GM18508 (cell line): ENCODE measurements at regions not wholly inside any gene's neighbourhood (a gene's known extent, or its start where the extent isn't known, plus 50 kb on each side); places are given as distances from the start of the nearest gene placed in this dataset.
A peak's percentile ranks its signal among the peaks of the same experiment; 100 is the strongest.
"Not testable (repeated sequence)": the region's sequence is repeated elsewhere in the genome, so short reads cannot be mapped to it uniquely, and the experiment has no call there.

Experiments used
- ATAC-seq: cut with Tn5 transposase; IDR thresholded peaks from one replicate; pipeline ENCODE4 v1.9.1; 2021; ENCODE audit warnings: moderate number of reproducible peaks; ENCODE audit not compliant: insufficient read depth, unreplicated experiment

DNA sequence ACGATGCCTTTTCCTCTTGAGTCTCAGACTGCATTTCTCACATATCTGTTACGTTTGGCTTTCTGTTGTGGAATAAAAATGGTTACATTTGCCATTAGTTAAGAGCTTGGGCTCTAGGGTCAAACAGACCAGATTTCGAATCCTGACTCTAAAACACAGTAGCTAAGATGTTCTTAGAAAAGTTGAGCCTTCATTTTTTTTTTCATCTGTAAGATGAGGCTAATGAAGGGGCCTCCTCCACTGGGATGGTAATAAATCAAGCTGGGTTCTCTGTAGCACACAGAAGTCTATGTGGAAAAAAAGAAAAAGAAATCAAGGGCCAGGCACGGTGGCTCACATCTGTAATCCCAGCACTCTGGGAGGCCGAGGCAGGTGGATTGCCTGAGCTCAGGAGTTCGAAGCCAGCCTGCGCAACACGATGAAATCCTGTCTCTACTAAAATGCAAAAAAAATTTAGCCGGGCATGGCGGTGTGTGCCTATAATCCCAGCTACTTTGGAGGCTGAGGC, 49.9 kb upstream of the CAPRIN1 start:
- no peak for ATAC-seq

DNA sequence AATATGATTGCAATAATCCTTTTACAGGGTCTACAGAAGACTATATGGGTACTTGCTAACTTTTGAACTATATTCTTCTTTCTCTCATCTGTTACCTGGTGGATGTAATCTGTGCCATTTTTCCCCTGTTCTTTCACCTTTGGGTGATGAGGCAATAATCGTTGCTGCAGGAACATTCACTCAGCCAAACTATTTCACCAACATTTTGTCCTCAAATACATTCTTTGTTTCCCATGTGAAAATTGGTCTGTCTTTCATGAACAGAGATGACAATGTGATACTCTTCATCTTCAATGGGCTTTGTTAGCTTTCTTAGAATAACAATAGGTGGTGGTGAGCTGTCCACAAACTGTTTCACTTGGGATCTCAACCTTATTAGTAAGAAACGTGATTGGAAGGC, 52.1 kb upstream of the CAPRIN1 start:
- ATAC-seq = no peak

DNA sequence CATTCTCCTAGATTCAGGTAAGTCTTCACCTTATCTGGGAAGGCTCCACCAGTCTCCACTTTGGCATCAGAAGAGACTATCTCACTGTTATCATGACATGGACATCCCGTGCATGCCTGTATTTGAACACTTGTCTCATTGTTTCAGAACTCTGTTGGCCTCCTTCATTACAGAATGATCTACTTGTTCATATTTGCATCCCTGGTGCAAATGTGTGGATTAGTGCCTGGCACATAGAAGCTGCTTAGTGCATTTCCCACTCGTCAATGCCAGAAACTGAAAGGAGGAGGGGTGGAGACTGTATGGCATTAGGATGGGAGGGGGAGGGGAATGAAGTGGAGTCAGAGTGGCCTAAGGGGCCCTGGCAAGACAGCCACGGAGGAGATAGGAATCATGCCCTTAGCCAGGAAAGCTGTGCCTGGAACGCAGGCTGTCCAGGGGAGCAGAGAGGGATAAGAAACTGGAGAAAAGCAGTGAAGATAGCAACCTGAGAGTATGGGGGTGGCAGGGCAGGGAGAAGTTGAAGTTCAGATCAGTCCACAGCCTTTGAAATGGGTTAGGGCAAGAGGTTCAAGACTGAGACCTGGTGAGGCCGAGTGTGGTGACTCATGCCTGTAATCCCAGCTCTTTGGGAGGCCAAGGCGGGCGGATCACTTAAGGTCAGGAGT, 53.8 kb upstream of the CAPRIN1 start:
- ATAC-seq = no peak

DNA sequence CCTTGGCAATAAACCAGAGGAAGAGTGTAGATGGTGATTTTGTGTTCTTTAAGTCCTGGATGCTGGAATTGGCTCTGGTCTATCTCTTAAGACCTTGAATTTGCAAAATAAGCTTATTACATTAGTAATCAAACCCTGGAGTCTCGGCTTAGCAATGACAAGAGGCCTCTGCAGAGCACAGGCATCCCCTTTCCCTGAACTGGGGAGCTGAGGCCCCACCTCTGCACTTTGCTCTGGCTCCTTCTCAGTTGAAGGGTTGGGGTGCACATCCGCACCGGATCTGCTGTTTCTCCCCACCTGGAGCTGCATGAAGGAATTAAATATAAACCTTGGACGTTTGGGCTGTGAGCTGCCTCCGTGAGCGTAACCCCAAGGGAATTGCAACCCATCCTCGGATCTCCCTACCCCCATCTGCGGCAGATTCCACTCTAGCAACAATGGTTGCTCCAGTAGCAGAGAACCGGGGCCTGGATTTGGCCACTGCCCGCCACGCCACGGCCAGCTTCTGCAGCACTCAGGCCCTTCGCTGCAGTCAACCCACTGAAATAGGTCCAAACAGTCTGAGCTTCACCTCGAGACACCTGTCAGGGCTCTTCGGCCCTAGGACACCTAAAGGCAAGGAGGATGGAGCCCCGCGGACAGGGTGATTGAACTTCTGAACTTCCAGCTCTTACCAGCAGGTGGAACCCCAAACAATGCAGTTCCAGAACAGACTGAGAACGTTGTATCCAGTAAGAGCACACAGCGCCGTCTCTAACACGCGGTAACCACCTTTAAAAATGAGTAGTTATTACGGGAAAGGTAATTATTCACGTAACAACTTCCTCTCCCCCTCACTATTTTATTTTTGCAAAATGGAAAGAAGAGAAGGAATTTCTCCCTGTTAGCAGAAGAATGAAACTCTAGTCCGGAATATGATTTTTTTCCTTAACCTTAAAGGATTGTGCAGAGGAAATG, 54.8 kb upstream of the CAPRIN1 start:
- ATAC-seq = peak; percentile 49

DNA sequence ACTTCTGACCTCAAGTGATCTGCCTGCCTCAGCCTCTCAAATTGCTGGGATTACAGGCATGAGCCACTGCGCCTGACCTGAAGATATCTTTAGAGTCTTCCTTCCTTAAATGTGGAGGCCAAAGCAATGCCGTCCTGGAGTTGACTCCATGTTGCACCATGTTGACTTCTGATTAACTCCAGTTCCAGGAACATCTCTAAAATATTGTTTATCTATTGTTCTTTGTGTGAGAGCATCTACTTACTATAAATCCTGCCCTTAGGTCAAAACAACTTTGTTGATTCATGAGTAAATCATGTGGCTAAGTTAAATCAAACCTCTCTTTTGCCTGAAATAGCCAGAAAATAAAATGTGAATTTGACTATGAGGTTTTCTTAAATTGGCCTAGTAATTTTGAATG, 56.6 kb upstream of the CAPRIN1 start:
- ATAC-seq = no peak

DNA sequence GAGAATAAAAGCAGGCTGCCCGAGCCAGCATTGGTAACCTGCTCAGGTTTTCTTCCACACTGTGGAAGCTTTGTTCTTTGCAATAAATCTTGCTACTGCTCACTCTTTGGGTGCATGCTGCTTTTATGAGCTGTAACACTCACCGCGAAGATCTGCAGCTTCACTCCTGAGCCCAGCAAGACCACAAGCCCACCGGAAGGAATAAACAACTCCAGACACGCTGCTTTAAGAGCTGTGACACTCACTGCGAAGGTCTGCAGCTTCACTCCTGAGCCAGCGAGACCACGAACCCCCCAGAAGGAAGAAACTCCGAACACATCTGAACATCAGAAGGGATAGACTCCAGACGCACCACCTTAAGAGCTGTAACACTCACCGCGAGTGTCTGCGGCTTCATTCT, 60.4 kb upstream of the CAPRIN1 start:
- not testable (repeated sequence) for ATAC-seq

DNA sequence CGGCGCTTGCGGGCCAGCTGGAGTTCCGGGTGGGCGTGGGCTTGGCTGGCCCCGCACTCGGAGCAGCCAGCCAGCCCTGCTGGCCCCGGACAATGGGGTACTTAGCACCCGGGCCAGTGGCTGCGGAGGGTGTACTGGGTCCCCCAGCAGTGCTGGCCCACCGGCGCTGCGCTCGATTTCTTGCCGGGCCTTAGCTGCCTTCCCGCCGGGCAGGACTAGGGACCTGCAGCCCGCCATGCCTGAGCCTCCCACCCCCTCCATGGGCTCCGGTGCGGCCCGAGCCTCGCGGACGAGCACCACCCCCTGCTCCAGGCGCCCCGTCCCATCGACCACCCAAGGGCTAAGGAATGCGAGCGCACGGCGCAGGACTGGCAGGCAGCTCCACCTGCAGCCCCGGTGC, 61.4 kb upstream of the CAPRIN1 start:
- not testable (repeated sequence) for ATAC-seq

DNA sequence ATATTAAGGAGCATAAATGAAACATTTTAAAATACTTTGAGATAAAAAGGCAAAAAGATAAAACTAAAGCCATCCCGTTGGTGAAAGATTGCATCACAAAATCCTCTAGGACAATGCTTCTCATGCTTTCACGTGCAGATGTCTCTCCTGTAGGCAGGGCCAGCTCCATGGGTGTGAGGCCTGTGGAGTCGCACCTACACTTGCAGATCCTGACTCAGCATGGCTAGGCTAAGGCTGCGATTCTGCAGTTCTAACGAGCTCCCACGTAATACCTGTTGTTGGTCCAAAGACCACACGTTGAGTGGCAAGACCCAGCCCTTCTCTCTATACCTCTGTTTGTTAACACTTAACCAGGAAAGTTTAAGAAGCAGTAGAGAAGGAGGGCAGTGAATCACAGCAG, 62.1 kb upstream of the CAPRIN1 start:
- ATAC-seq = no peak

DNA sequence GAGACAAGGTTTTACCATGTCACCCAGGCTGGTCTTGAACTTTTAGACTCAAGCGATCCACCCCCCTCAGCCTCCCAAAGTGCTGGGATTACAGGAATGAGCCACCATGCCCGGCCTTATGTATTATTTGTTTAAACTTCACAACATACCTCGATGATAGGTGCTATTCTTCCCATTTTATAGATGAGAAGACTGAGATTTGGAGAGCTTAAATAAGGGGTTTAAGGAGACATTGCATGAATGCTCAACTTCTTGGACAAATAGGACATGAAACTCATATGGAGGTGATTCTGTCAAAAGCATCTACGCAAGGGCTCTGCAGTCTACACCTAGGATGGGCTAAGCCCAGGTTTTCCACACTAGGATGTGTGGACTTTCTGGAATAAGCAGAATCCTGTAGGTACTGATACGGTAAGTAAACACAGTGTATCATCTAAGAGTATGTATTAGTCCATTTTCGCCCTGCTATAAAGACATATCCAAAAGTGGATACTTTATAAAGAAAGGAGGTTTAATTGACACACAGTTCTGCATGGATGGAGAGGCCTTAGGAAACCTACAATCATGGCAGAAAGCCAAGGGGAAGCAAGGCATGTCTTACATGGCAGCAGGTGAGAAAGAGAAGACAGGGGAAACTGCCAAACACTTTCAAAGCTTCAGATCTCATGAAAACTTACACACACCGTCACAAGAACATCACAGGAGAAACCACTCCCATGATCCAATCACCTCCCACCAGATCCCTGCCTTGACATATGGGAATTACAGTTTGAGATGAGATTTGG, 62.8 kb upstream of the CAPRIN1 start:
- no peak for ATAC-seq

DNA sequence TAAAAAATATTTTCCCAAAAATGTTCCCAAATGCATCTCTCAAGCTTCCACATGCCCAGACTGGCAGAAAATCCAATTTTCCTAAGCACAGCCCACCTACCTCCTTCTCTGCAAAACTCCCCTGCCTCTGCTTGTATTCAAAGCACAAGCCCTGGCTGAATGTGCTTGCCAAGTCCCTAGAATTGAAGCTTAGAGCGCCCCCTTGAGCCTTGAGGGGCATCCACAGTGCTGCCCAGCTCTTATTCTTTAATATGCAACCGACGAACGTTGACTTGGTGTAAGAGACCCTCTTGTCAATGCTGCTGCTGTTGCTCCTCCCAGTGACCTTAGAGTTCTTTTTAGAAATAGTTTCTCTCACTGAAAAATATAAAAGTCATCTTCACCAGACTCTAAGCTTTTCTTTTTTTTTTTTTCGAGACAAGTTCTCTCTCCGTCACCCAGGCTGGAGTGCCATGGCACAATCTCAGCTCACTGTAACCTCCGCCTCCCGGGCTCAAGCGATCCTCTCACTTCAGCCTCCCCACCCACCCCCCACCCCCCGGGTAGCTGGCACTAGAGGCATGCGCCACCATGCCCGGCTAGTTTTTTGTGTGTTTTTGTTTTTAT, 63.5 kb upstream of the CAPRIN1 start:
- ATAC-seq = no peak

DNA sequence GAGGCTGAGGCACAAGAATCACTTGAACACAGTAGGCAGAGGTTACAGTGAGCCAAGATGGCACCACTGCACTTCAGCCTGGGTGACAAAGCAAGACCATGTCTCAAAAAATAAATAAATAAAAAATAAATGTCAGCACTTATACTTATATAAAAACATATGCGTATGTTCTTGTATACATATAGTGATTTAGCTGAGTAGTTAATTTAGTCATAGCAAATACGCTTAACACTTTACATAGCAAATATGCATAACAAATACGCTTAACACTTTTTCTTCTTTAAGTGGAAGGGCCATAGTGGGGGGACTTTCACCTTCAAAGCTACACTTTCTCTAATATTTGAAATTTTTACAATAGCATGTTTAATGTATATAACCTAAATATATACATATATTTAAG, 64.0 kb upstream of the CAPRIN1 start:
- ATAC-seq = no peak

DNA sequence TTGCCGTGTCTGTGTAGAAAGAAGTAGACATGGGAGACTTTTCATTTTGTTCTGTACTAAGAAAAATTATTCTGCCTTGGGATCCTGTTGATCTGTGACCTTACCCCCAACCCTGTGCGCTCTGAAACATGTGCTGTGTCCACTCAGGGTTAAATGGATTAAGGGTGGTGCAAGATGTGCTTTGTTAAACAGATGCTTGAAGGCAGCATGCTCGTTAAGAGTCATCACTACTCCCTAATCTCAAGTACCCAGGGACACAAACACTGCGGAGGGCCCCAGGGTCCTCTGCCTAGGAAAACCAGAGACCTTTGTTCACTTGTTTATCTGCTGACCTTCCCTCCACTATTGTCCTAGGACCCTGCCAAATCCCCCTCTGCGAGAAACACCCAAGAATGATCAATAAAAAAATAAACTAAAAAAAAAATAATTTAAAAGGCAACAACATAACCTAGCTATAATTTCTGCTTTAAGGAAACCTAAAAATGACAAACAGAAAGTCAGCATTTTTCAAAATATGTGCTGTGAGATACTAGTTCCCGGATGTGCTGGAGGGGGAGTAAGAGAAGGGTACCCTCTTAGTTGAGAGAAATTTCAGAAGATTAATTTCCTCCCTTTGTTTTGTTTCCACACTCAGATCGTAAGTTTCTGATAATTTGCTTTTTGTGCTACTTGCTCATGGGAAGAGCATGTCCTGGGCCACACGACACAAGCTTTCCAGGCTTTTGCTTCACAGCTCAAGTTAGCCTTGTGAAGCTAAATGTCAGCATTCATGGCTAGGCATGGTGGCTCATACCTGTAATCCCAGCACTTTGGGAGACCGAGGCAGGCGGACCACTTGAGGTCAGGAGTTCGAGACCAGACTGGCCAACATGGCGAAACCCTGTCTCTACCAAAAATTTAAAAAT, 64.7 kb upstream of the CAPRIN1 start:
- ATAC-seq = not testable (repeated sequence)

DNA sequence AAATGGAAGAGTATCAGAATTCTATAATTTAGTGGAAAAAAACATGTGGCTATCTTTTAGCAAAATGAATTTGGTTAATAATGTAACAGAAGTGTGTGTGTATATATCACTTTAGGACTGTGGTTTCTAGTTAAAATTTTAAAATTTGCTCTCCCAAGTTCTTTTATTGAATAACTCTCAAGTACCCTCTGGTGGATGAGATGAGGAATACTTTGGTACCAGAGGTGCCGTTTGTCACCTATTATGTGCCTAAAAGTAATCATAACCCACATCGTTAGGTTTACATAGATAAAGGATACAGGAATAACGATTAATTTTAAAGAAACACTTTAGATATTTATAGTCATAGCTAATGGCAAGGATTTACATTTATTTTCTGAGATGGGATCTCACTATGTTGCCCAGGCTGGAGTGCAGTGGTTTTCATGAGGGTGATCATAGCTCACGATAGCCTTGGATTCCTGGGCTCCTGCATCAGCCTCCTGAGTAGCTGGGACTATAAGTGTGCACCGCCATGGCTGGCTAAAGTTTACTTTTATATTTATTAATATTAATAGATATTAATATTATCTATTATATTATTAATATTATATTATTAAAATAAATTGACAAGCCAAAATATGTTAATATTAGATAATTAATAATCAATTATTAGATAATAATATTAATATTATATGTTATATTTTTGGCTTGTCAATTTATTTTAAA, 66.7 kb upstream of the CAPRIN1 start:
- no peak for ATAC-seq

DNA sequence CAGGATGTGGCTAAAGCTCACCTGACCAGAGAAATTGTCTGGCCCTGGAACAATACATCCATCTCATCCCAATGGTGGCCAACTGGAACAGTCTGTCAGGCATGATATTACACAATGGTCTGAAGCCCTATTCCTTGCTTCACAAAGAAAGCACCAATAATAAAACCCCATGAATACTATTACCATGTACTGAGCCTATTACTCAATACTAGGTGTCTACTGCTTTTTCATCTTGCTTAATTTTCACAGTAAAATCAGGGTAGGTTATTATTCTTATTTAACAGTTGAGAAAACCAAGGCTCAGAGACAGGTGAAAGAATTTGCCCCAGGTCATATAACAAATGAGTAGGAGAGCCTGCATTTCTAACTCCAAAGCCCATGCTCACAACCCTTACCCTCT, 68.9 kb upstream of the CAPRIN1 start:
- ATAC-seq = no peak

DNA sequence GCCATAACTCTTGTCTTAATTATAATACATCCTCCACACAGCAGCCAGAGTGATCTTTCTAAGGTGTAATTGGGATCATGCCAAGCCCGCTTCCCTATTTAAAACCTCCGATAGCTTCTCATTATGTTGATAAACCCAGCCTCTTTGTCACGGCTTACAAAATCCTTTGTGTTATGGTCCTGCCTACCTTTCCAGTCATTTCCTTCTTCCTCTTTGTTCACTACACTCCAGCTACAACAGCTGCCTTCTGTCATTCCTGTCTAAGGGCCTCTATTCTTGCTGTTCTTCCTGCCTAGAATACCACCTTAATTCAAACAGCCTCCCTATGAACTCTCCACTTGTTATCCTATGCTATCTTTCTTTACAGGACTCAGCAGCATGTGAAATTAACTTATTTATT, 70.6 kb upstream of the CAPRIN1 start:
- ATAC-seq = no peak

DNA sequence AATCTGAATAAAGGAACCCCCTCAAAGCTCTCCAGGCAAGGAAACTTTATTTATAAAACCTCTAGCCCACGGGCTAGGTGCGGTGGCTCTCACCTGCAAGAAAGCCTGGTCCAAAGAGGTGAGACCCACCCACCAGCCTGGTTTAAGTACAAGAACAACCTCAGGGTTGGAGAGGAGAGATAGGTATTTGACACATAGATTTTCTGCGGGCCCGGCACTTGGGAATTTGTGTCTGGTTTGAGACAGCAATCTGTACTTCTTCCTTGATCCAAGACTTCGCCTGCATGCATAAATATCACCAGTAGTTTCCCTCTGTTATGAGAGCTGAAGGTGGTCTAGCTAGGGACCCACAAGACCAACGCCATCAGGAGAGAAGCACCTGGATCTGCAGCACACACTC, 73.2 kb upstream of the CAPRIN1 start:
- ATAC-seq = no peak

DNA sequence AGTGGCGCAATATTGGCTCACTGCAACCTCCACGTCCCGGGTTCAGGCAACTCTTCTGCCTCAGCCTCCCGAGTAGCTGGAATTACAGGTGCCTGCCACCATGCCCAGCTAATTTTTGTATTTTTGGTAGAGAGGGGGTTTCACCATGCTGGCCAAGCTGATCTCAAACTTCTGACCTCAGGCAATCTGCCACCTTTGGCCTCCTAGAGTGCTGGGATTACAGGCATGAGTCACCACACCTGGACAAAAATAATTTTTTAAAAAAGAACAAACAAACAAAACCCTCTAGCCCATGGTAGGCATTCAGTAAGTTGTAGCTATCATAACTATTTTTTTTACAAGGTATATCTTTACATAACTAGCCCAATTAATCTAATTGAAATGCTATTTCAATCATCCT, 73.9 kb upstream of the CAPRIN1 start:
- ATAC-seq = no peak

DNA sequence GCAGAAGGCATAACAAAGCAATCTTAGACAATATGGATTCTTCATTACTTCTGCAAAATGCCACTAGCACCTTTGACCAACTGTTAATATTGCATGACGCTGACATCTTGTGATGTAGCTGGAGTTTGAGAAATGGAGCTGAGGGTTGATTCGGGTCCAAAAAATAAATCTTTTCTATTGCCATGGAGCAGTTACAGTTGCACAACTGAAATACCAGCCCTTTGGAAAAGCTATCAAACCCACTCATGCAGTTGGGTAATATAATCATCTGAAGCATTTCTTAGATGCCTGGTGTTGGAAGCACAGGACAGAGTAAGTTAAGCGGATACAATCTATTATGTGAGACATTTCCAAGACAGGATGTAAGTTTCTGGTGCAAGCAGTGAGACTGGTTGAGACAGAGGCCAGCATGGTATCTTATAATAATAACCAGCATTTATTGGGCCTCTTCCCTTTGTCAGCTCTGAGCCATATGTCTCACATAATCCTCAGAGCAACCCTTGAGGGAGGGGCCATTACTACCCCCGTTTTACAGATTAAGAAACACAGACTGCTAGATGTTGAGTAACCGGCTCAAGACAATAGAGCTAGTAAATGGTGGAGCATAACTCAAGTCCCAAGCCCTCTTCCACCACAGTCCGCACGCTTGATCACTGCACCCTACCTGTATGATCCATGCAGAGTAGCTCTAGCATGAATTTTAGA, 74.9 kb upstream of the CAPRIN1 start:
- no peak for ATAC-seq
